Hippocampal formation (tissue), 2 donors: ENCODE measurements at regions not wholly inside any gene's neighbourhood (a gene's known extent, or its start where the extent isn't known, plus 50 kb on each side); places are given as distances from the start of the nearest gene placed in this dataset.

Experiments
- DNase-seq, 2 donors: peaks; one replicate each; lab custom pipeline; 2025; lab: John Stamatoyannopoulos, UW

DNA sequence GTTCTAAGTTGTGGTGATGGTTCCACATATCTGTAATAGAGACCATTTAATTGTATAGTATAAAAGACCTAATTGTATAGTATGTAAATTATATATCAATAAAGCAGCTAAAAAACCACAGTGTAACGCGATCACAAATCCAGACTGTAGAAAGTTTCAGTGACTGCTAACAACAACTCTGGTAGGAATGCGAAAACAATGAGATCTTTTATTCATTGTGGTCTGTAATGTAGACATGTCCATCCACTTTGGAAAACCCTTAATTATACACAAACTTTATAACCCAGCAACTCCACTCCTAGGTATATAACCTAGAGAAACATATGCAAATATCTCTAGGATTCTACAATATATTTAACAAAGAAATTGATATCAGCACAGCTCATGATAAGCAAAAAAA is 549.5 kb downstream of the SLITRK1 start:
- DNase-seq, result no peak

DNA sequence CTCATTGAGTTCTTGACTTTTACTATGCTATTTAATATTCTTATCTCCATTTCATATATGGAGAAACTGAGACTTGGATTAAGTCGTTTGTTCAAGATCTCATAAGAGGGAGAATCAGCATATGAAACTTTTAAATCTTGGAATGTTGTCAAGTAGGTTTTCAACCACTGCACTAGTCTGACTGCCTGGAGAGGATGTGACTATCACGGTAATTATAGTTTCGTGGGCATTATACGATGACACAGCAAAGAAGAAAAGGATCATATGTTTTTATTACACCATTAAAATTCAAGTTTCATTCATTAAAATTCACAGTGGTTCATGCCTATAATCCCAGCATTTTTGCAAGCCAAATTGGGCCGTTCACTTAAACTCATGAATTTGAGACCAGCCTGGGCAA is 555.2 kb downstream of the SLITRK1 start:
- no peak for DNase-seq

- DNase-seq, result no peak
Measured at GRCh38 chr13:83325125-83325853, 557.0 kb downstream of the SLITRK1 start.

DNA sequence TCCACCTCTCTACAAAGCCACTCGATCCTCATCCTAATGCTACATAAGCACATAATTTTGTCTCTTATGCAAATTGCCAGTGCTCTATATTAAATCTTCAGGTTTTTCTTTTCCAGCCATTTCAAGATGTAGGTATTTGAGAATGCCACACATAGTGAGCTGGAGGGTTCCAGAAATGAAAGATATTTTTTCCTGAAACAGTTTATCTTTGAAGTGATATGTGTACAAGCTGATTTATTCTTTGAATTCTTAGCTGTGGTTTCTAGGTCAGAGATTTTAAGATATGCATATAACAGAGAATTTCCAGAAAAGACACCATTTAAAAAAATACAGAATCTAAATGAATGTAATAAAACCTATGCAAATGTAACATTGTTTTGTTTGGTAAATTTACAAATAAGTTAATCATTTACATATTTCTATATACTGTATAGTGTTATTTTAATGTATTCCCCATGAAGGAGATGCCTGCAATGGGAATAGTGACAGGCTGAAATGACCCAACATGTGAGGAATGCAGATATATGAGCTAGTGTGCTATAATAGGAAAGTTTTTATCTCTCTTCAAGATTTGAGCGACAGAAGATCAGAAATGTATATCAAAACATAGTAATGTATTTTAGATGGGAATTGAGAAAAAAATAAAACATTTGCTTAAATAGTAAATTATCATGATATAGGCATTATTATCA is 570.2 kb downstream of the SLITRK1 start:
- DNase-seq, result no peak

DNA sequence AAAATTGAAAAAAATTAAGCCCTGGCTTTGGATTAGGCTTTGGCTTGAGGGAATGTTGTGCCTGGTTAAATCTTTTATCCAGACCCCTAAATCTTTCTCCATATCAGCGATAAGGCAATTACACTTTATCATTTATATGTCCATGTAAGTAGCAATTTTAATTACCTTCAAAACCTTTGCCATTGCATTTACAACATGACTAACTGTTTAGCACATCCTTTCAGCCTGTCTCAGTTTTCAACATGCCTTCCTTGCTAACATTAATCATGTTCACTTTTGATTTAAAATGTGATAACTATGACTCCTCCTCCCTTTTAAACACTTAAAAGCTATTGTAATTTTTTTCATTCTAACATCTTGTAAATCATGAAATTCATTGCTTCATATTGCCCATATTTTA is 583.7 kb downstream of the SLITRK1 start:
- no peak for DNase-seq

DNA sequence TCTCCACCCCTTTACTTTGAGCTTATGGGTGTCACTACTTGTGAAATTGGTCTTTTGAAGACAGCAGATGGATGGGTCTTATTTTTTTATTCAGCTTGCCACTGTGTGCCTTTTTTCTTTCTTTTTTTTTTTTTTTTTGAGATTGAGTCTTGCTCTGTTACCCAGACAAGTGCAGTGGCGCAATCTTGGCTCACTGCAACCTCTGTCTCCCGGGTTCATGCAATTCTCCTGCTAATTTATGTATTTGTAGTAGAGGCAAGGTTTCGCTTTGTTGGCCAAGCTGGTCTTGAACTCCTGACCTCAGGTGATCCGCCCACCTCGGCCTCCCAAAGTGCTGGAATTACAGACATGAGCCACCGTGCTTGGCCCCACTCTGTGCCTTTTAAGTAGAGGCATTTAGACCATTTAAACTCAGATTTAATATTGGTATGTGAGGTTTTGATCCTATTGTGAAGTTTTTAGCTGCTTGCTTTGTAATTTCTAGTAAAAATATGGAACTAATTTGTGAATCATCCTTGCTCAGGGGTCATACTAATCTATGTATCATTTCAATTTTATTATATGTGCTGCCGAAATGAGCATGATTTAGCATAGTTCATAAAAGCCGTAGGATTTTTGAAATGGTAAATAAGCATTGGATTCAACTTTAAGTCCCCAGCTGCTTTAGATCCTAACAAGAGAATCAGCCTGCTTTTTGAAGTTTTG is 584.5 kb downstream of the SLITRK1 start:
- no peak for DNase-seq

GRCh38 chr13:83295686-83296085 is 586.6 kb downstream of the SLITRK1 start:
- DNase-seq, result no peak

- DNase-seq, result no peak
Measured at GRCh38 chr13:83286737-83287136, 595.5 kb downstream of the SLITRK1 start.

GRCh38 chr13:83281654-83282053 is 600.6 kb downstream of the SLITRK1 start:
- DNase-seq, result no peak

- no peak for DNase-seq
Measured at GRCh38 chr13:83274679-83275078, 607.6 kb downstream of the SLITRK1 start.

DNA sequence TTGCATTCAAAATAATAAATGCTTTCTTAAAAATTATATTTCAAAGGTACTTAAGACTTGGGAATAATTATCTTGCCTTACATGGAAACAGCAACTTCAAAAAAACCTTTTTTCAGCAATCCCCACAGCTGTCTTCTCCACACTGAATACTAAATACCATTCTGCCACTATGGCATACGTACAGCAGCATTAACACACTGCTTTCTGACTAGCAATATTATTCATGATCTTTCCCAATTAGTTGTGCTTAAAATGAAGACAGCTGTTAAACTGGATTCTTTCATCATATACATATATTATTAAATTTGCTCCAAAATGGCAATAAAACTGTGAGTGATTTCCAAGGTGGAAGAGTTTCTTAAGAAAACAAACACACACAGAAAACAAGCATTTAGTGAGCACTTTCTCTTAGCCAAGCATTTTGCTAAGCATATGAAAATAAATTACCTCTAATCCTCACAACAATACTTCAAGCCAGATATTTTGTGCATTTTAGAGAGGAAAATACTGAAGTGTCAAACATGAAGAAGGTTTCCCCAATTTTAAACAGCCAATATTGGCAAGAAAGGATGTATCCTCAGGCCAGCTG is 609.5 kb downstream of the SLITRK1 start:
- peak in 1 of 2 donors; percentile 8 for DNase-seq

DNA sequence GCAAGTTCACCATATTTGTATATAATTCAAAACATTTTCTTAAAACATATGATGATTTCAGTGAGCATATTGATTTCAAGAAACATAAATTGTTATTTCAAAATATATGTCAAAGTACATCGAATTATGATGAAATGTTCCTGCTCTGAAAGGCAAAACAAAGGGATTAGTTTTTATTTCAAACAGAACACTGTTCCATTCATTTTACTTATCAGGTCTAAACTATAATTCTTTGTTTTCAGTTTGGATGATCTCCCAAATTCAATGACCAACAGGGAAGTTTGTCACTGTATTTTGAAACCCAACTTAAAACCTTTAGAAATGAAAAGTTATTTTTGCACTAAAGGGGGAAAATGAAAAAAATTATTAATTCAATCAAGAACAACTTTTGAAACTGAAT is 610.2 kb downstream of the SLITRK1 start:
- DNase-seq, result peak in 1 of 2 donors; percentile 3

- DNase-seq, result no peak
Measured at GRCh38 chr13:83265279-83265678, 617.0 kb downstream of the SLITRK1 start.

DNA sequence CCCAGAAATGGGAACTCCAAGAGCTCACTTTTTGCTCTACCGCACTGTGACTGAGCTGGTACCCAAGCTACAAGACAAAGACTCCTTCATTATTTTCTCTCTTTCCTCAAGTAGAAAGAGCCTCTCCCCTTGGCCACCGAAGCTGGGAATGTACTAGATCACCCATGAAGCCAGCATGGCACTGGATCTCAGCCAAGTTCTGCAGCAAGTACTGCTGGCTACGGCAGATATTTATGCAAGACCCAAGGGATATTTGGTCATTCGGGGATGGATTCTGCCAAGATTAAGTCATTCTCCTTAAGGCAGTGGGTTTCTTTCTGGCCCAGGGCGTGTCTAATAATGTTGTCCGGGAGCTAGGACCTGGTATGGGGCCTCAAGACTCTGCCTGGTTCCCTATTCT is 633.5 kb downstream of the SLITRK1 start:
- DNase-seq, result no peak

- no peak for DNase-seq
Measured at GRCh38 chr13:83232626-83233025, 649.6 kb downstream of the SLITRK1 start.

GRCh38 chr13:83229574-83230305 is 652.5 kb downstream of the SLITRK1 start:
- DNase-seq, result no peak

GRCh38 chr13:83223546-83223945 is 658.7 kb downstream of the SLITRK1 start:
- DNase-seq, result no peak

GRCh38 chr13:83221813-83222241 is 660.4 kb downstream of the SLITRK1 start:
- DNase-seq, result no peak

DNA sequence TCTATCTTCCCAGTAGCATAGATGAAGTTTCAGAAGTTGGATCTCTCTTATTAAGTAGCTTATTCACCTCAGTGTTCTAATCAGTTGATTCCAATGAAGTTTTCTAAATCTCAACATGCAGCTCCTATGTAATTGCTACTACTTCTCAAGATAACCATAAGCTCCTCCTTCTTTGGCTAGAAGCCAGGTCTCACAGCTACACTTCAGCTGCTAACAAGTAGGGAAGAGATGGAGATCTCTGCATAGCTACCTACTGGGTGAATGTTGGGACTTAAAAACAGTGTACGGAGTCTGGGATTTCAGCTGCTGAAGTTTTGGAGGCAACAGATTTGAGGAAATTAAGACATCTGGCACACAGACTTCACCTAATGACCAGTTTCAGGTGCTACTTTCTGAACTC is 661.0 kb downstream of the SLITRK1 start:
- DNase-seq, result no peak

DNA sequence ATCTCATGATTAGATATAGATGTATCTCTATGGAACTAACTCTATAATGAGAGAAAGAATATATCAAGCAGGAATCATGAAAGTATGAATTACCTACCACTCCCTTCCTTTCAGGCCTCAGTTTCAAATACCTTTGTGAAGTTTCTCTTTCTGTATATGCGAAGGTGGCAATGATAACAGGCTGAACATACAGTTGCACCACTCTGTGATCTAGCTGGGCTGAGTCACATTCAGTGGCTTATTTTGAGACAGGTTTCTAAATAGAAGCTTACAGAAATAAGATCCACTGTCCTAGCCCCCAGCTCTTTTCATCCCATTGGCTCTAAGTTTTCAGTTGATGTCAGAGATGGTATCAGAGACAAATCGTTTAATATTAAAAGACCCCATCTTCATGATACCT is 662.0 kb downstream of the SLITRK1 start:
- DNase-seq, result no peak

GRCh38 chr13:83219832-83220231 is 662.4 kb downstream of the SLITRK1 start:
- DNase-seq, result no peak
